T-helper 2 cell treated with Interferon-gamma antibody and Interleukin-4, amounts not matched to agents 5 μg/mL and 100 μg/mL, for 36 hours (primary cell): ENCODE measurements at regions not wholly inside any gene's neighbourhood (a gene's known extent, or its start where the extent isn't known, plus 50 kb on each side); places are given as distances from the start of the nearest gene placed in this dataset.
"Not testable (repeated sequence)": the region's sequence is repeated elsewhere in the genome, so short reads cannot be mapped to it uniquely, and the experiment has no call there.

ENCODE experiments used
- DNase-seq: peaks from one replicate; pipeline ENCODE4 v3.0.0; 2021; ENCODE audit warnings: low spot score
- H3K27ac Mint-ChIP-seq: one replicate; pipeline ENCODE4 v1.8.0; 2021; ENCODE audit warnings: mild to moderate bottlenecking, mixed read lengths
- H3K27me3 Mint-ChIP-seq: one replicate; pipeline ENCODE4 v1.8.0; 2021; ENCODE audit warnings: low read depth, mixed read lengths
- H3K36me3 Mint-ChIP-seq: one replicate; pipeline ENCODE4 v1.8.0; 2021; ENCODE audit warnings: low read depth, mixed read lengths
- H3K4me1 Mint-ChIP-seq: one replicate; pipeline ENCODE4 v1.8.0; 2021; ENCODE audit warnings: low read depth, mixed read lengths
- H3K4me3 Mint-ChIP-seq: one replicate; pipeline ENCODE4 v1.8.0; 2022; ENCODE audit warnings: mild to moderate bottlenecking, moderate library complexity, mixed read lengths
- H3K9me3 Mint-ChIP-seq: one replicate; pipeline ENCODE4 v1.8.0; 2021; ENCODE audit warnings: mixed read lengths

DNA sequence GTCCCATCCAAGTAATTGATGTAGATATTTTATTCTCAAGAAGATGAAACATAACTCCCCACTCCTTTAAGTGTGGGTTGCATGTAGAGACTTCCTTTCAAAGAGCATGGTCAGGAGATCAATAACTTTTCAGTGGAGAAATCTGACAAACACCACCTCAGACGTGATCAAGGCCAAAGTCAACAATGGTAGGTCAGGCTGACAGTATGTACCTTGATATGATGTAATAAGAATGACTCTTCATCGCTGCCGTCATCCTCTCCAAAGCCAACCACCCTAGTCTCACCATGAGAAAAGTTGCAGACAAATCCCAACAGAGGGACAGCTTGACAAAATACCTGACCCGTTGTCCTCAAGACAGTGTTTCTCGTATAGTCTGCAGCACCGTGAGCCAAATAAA, 67.3 kb upstream of the DHRSX start:
- H3K4me1 Mint-ChIP-seq: no peaks in the 10 kb centered on the region
- H3K4me3 Mint-ChIP-seq: no peak overlapping the region

GRCh38 chrX:2566055-2566454, 65.3 kb upstream of the DHRSX start:
- H3K36me3 Mint-ChIP-seq: no peaks in the 10 kb centered on the region

More for the DNA sequence above, 67.3 kb upstream of the DHRSX start:
- Mint-ChIP-seq H3K27ac (no peak overlapping the region), H3K36me3 (no peaks in the 10 kb centered on the region), H3K27me3 (no peaks in the 10 kb centered on the region), H3K9me3 (peaks cover 3% of the 10 kb centered on the region)
- no peak for DNase-seq

DNA sequence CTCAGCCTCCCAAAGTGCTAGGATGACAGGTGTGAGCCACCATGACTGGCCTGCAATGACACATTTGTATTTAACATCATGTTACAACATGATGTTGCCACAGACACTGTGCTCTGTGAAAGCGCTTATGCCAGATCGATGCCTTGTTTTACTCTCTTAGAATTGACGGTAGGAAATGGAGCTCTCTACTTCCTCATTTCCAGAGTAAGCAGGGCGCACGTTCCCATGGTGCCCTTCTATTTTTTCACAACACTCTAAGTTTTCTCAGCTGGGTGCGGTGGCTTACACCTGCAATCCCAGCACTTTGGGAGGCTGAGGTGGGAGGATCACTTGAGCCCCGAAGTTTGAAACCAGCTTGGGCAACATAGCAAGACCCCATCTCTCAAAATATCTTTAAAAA, 60.7 kb upstream of the DHRSX start:
- no peaks in the 10 kb centered on the region for H3K9me3 Mint-ChIP-seq
- H3K36me3 Mint-ChIP-seq: no peaks in the 10 kb centered on the region
- no peaks in the 10 kb centered on the region for H3K27me3 Mint-ChIP-seq
- H3K4me3 Mint-ChIP-seq: no peak overlapping the region
- no peak overlapping the region for H3K27ac Mint-ChIP-seq
- no peaks in the 10 kb centered on the region for H3K4me1 Mint-ChIP-seq
- no peak for DNase-seq

More at GRCh38 chrX:2566055-2566454, 65.3 kb upstream of the DHRSX start:
- DNase-seq: no peak
- no peak overlapping the region for H3K4me3 Mint-ChIP-seq
- no peak overlapping the region for H3K27ac Mint-ChIP-seq
- H3K9me3 Mint-ChIP-seq: peaks cover 3% of the 10 kb centered on the region
- no peaks in the 10 kb centered on the region for H3K27me3 Mint-ChIP-seq
- no peaks in the 10 kb centered on the region for H3K4me1 Mint-ChIP-seq

GRCh38 chrX:2559124-2559523, 58.3 kb upstream of the DHRSX start:
- Mint-ChIP-seq H3K27ac (no peak overlapping the region), H3K36me3 (no peaks in the 10 kb centered on the region), H3K27me3 (no peaks in the 10 kb centered on the region), H3K9me3 (no peaks in the 10 kb centered on the region), H3K4me1 (no peaks in the 10 kb centered on the region), H3K4me3 (no peak overlapping the region)
- no peak for DNase-seq

GRCh38 chrX:2554891-2555290, 54.1 kb upstream of the DHRSX start:
- no peak overlapping the region for H3K4me3 Mint-ChIP-seq
- no peaks in the 10 kb centered on the region for H3K4me1 Mint-ChIP-seq
- no peaks in the 10 kb centered on the region for H3K27me3 Mint-ChIP-seq
- no peaks in the 10 kb centered on the region for H3K36me3 Mint-ChIP-seq
- H3K27ac Mint-ChIP-seq: no peak overlapping the region
- no peak for DNase-seq
- no peaks in the 10 kb centered on the region for H3K9me3 Mint-ChIP-seq

DNA sequence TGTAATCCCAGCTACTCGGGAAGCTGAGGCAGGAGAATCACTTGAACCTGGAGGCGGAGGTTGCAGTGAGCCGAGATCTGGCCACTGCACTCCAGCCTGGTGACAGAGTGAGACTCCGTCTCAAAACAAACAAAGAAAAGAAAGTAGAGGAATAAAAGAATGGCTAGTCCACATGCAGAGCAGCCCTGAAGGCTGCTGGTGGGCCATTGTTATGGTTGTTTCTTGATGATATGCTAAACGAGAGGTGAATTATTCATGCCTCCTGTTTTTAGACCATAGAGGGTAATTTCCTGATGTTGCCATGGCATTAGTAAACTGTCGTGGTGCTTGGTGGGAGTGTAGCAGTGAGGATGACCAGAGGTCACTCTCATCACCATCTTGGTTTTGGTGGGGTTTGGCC, 53.3 kb upstream of the DHRSX start:
- not testable (repeated sequence) for H3K4me3 Mint-ChIP-seq, H3K9me3 Mint-ChIP-seq, H3K27ac Mint-ChIP-seq, H3K27me3 Mint-ChIP-seq, H3K4me1 Mint-ChIP-seq, H3K36me3 Mint-ChIP-seq, DNase-seq

DNA sequence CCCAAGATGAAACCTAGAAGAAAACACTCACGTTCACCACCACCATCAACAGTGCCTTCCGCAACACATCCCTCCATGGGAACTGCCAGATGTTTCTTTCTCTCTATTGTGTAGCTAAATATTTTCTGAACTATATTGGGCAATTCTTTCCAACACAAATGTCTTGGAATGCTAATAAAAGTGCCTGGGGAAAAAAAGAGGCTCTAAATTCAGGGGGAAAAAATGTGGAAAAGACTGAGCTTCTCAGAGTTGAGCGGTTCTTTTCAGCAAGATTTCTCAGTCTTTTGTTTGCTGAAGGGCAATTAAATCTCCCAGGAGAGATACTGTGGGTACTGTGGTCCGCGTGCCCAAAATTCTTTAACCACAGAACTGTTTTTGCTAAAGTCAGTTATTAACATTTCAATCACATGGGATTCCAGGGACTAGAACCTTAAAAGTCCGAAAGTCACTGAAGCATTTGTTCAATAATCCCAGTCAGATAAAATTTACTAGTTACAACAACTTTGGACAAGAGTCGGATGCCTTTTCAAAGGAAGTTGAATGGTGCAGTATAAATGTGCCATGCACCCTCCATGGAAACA, 51.9 kb upstream of the DHRSX start:
- no peak overlapping the region for H3K4me3 Mint-ChIP-seq
- no peak for DNase-seq
- no peaks in the 10 kb centered on the region for H3K4me1 Mint-ChIP-seq
- no peaks in the 10 kb centered on the region for H3K9me3 Mint-ChIP-seq
- H3K27me3 Mint-ChIP-seq: no peaks in the 10 kb centered on the region
- H3K36me3 Mint-ChIP-seq: no peaks in the 10 kb centered on the region
- no peak overlapping the region for H3K27ac Mint-ChIP-seq

DNA sequence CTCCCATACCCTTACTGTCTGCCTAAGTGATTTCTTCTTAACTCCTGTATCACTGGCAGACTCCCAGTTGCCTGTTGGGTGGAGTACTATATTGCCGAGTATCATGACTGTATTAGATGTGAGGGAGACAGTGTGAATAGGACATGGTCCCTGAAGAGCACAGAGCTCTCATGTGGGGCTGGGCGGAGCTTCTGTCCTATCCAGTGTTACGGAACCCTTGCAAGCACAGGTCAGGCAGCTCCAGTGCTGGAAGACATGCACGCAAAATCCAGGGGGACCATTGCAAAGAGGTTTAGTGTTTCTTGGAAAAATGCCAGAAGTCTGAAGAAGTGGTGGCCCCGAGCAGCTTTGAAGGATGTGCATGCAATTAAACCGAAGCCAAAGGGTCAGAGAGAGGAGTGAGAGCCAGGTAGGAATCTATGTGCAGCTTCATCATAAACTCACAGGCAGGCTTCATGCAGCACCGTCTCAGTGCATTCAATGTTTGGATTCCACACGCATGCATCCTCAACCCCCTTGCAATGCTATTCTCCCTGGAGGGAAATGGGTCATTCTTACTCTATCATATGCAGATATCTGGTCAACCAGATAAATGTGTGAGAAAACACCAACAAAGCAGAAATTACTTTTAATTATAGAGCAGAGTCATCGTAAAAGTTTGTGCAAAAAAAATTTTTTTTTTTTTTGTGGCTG, 49.7 kb upstream of the DHRSX start:
- H3K36me3 Mint-ChIP-seq: no peaks in the 10 kb centered on the region
- no peak overlapping the region for H3K4me3 Mint-ChIP-seq
- no peaks in the 10 kb centered on the region for H3K4me1 Mint-ChIP-seq
- no peaks in the 10 kb centered on the region for H3K9me3 Mint-ChIP-seq
- H3K27ac Mint-ChIP-seq: no peak overlapping the region
- no peaks in the 10 kb centered on the region for H3K27me3 Mint-ChIP-seq
- DNase-seq: no peak
